Lower leg skin (tissue), 4 donors: ENCODE measurements at regions not wholly inside any gene's neighbourhood (a gene's known extent, or its start where the extent isn't known, plus 50 kb on each side); places are given as distances from the start of the nearest gene placed in this dataset.

Source experiments
- DNase-seq, 2 donors: peaks; one replicate each; pipeline ENCODE4 v3.0.0-alpha.2; 2019; ENCODE audit warnings: low spot score in 2 of 2
- H3K4me3 ChIP-seq: fragments of 200-600 bp; sonication (generic); 2 replicates; pipeline ENCODE4 v1.5.1; 2017; ENCODE audit warnings: mild to moderate bottlenecking, low read depth; ENCODE audit not compliant: poor library complexity, severe bottlenecking
- CTCF ChIP-seq, 3 donors: fragments of 450-650 bp; IDR thresholded peaks; one replicate each; pipeline ENCODE4 v1.5.1; 2016; ENCODE audit warnings: antibody characterized with exemption in 3 of 3, mild to moderate bottlenecking in 3 of 3, moderate library complexity in 2 of 3
- POLR2A ChIP-seq, 2 donors: fragments of 450-650 bp; IDR thresholded peaks; one replicate each; pipeline ENCODE4 v1.6.1; 2016 to 2017; ENCODE audit warnings: antibody characterized with exemption in 2 of 2, mild to moderate bottlenecking in 1 of 2, moderate library complexity in 1 of 2
- WGBS, 2 donors: methylation state at CpG; one replicate each; pipeline ENCODE4 v1.1.5; 2018; 5-methylcytosine and 5-hydroxymethylcytosine counted together
- intact Hi-C: fragments of 100-400 bp; cut with DNase I; formaldehyde crosslinking; loops from one replicate; pipeline ENCODE4 v1.15.0; 2023; ENCODE audit warnings: low total_unique reads

DNA sequence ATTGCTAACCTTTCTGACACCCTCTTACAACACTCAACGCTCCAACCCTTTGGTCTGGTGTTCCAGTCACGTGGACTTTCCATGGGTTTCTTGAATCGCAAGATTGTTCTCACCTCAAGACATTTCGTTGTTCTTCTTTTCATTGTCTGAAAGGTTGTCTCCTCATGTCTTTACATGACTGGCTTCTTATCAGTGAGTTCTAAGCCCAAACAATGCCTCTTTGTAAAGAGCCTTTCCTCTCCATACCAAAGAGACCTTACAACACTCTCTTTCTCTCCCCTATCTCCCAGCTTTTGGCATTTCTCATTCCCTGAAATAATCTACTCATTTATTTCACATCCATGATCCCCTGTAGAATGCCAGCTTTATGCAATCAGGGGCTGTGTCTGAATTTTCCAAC is 1144.8 kb downstream of the AACS start:
- no peak for TF ChIP-seq POLR2A (IDR thresholded peaks at IDR 0.05)
- no peak for TF ChIP-seq CTCF (IDR thresholded peaks at IDR 0.05)

DNA sequence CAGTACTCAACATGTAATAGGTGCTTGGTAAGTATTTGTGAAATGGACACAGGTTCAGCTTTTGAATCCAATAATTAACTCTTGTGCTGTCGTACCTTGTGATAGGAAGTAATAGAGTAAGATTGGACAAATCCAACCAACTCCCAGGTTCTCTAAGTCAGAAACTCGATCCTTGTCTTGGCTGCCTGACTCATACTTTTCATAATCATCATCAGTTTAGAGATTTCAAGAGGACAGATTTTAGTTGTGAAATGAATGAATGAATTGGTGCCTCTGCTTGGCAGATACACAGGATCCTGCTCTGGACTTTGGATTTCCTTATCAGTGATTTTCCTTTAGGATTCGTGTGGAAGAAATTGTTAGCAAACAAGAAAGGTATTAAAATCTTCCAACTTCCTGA is 1145.2 kb downstream of the AACS start:
- intact Hi-C loops = no loop called here
- WGBS, 2 donors = 77 to 81% methylated on average over 3 of the region's 3 CpGs
- TF ChIP-seq CTCF (IDR thresholded peaks at IDR 0.05) = no peak
- TF ChIP-seq POLR2A (IDR thresholded peaks at IDR 0.05) = no peak

More for the DNA sequence above, 1144.8 kb downstream of the AACS start:
- WGBS, 2 donors = 79 to 83% methylated on average over 4 of the region's 4 CpGs
- no peak overlapping the region for H3K4me3 ChIP-seq
- no peak for DNase-seq
- intact Hi-C loops = no loop called here

DNA sequence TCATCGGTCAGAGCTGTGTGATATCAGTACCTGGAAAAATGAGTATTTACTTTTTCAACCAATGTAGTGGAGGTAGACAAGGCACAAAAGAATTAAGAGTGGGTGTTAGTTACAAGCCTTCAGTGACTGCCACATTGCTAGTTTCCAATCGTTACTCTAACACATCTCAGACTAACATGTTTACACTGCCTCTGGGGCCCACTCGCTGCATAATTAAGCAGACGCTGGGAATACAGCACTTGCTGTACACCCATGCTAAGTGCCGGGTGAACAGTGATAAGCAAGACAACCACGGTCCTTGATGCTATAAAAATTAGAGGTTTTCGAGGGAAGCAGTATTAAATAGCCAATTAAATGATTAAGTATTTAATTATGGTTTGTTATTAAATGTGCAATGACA is 1147.6 kb downstream of the AACS start:
- intact Hi-C loops = no loop called here
- TF ChIP-seq CTCF (IDR thresholded peaks at IDR 0.05) = no peak
- no peak for TF ChIP-seq POLR2A (IDR thresholded peaks at IDR 0.05)
- 77 to 85% methylated on average over 7 of the region's 7 CpGs for WGBS, 2 donors
- H3K4me3 ChIP-seq = no peak overlapping the region
- DNase-seq = no peak

More for the DNA sequence above, 1145.2 kb downstream of the AACS start:
- no peak for DNase-seq
- H3K4me3 ChIP-seq = no peak overlapping the region

GRCh38 chr12:126218697-126219096 is 1153.5 kb downstream of the AACS start:
- no peak for TF ChIP-seq POLR2A (IDR thresholded peaks at IDR 0.05)
- TF ChIP-seq CTCF (IDR thresholded peaks at IDR 0.05) = no peak
- DNase-seq = no peak
- H3K4me3 ChIP-seq = no peak overlapping the region
- intact Hi-C loops = no loop called here
- 71 to 94% methylated on average over 1 of the region's 1 CpG for WGBS, 2 donors

GRCh38 chr12:126219139-126219538 is 1153.9 kb downstream of the AACS start:
- TF ChIP-seq CTCF (IDR thresholded peaks at IDR 0.05) = no peak
- no peak for TF ChIP-seq POLR2A (IDR thresholded peaks at IDR 0.05)
- intact Hi-C loops = no loop called here
- H3K4me3 ChIP-seq = no peak overlapping the region
- WGBS, 2 donors = 69 to 78% methylated on average over 2 of the region's 2 CpGs
- no peak for DNase-seq

DNA sequence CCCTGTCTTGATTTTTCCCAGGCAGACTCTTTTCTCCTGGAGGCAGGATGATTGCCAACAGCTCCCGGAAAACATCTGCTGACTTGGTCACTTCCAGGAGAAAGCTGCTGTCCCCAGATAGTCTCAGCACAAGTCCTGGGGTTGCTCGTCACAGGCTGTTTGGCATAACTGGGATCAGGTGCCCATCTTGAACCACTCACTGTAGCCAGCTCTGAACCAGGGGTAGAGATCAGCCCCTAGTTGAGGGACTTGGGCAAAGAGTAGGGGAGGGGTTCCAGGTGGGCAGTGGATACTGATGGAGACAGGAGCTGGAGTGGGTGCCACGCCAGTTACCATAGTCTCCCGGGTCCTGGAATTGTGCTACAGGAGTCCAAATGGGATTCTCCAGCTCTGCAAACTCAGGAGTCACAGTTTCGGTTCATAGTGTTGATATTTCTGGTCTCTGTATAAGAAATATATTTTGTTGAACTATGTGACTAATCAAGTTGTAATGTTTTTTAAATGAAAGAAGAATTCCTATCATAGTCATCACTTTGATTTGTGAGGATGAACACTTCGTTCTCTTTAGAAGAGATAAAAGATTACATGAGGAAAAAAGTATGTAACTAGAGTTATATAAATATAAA is 1154.5 kb downstream of the AACS start:
- no peak for DNase-seq
- no peak for TF ChIP-seq CTCF (IDR thresholded peaks at IDR 0.05)
- TF ChIP-seq POLR2A (IDR thresholded peaks at IDR 0.05) = no peak
- 65 to 66% methylated on average over 6 of the region's 6 CpGs for WGBS, 2 donors
- intact Hi-C loops = no loop called here
- no peak overlapping the region for H3K4me3 ChIP-seq
